Panc1 (cell line): ENCODE measurements at regions not wholly inside any gene's neighbourhood (a gene's known extent, or its start where the extent isn't known, plus 50 kb on each side); places are given as distances from the start of the nearest gene placed in this dataset.

ENCODE experiments used
- ATAC-seq: fragments of 200-7000 bp; cut with Tn5 transposase; 2 replicates; pipeline ENCODE4 v1.9.1; 2020; ENCODE audit warnings: mild to moderate bottlenecking, moderate library complexity
- BruUV-seq: library from RNA; stranded (reverse); fragments of 400-500 nt; replicated peaks from 2 replicates; lab custom pipeline; 2021; lab: Mats Ljungman, UMichigan
- CTCF ChIA-PET: fragments of 300-600 bp; sonication (Branson Sonifier 250); formaldehyde crosslinking; loops from one replicate; lab custom pipeline; 2022; ENCODE audit warnings: antibody characterized with exemption; lab: Charles Lee
- POLR2A ChIA-PET: fragments of 300-600 bp; sonication (Branson Sonifier 250); formaldehyde crosslinking; loops from one replicate; lab custom pipeline; 2022; ENCODE audit warnings: antibody characterized with exemption; lab: Charles Lee
- DNase-seq: peaks from one replicate; pipeline ENCODE4 v3.0.0-alpha.2; 2010; ENCODE audit warnings: low read depth, low spot score
- H3K27ac ChIP-seq: 2 replicates; pipeline ENCODE4 v1.5.1; 2011; ENCODE audit warnings: mild to moderate bottlenecking, low read length, inconsistent platforms
- H3K27me3 ChIP-seq: fragments of 200-500 bp; sonication (Bioruptor generic); 2 replicates; pipeline ENCODE4 v1.6.0; 2014; ENCODE audit warnings: low read length, inconsistent platforms; ENCODE audit not compliant: control insufficient read depth, insufficient read depth
- H3K36me3 ChIP-seq: fragments of 200-500 bp; sonication (Bioruptor generic); 2 replicates; pipeline ENCODE4 v1.5.1; 2014; ENCODE audit warnings: inconsistent platforms, mild to moderate bottlenecking, low read length, moderate library complexity; ENCODE audit not compliant: control insufficient read depth, insufficient read depth
- H3K4me1 ChIP-seq: 2 replicates; pipeline ENCODE4 v1.5.1; 2011; ENCODE audit warnings: inconsistent platforms, mild to moderate bottlenecking, low read length, moderate library complexity; ENCODE audit not compliant: control insufficient read depth, insufficient read depth
- H3K4me3 ChIP-seq, 2 experiments: 2 replicates each; pipeline ENCODE4 v1.5.1; 2011 to 2012; ENCODE audit warnings: low read depth in 2 of 2, low read length in 2 of 2, mild to moderate bottlenecking in 2 of 2, inconsistent platforms in 1 of 2, moderate library complexity in 1 of 2
- H3K9me3 ChIP-seq: fragments of 200-500 bp; sonication (Bioruptor generic); 2 replicates; pipeline ENCODE4 v1.5.1; 2014; ENCODE audit warnings: low read depth, mild to moderate bottlenecking, inconsistent platforms, low read length, moderate library complexity; ENCODE audit not compliant: control insufficient read depth, insufficient read depth
- POLR2AphosphoS5 ChIP-seq: IDR thresholded peaks from 2 replicates; pipeline ENCODE4 v1.6.1; 2012; ENCODE audit warnings: mild to moderate bottlenecking, low read depth, low read length, moderate library complexity
- SIN3A ChIP-seq: IDR thresholded peaks from 2 replicates; pipeline ENCODE4 v1.6.1; 2012; ENCODE audit warnings: low read depth, mild to moderate bottlenecking, low read length, moderate library complexity, borderline replicate concordance; ENCODE audit not compliant: insufficient read depth
- TCF7L2 ChIP-seq: IDR thresholded peaks from 2 replicates; pipeline ENCODE4 v1.6.1; 2011; ENCODE audit warnings: mild to moderate bottlenecking, low read depth, low read length, inconsistent platforms
- in situ Hi-C: cut with HindIII; loops from 2 replicates; pipeline ENCODE4 v1.10.0; 2016; ENCODE audit warnings: low sequenced_read_pairs, low pct_unique_long_range_greater_than_20kb
- intact Hi-C: fragments of 100-400 bp; cut with micrococcal nuclease; formaldehyde crosslinking; loops from one replicate; pipeline ENCODE4 v1.10.0; 2022; ENCODE audit not compliant: unreplicated experiment
- TF ChIP-seq, protein P1 (sequence below): fragments of 450-650 bp; IDR thresholded peaks from 2 replicates; pipeline ENCODE4 v1.5.1; 2017; ENCODE audit warnings: mild to moderate bottlenecking
- TF ChIP-seq, protein P2 (sequence below), 2 experiments: IDR thresholded peaks; 2 replicates each; pipeline ENCODE4 v1.6.1; 2011 to 2012; ENCODE audit warnings: low read depth in 2 of 2, control low read depth in 1 of 2, low read length in 1 of 2, mild to moderate bottlenecking in 1 of 2, moderate library complexity in 1 of 2; ENCODE audit not compliant: insufficient read depth in 1 of 2

GRCh38 chr14:30322819-30323218 lies 236.1 kb upstream of the G2E3 start:
- POLR2A ChIA-PET: no interaction called here
- no peak overlapping the region for H3K27ac ChIP-seq
- CTCF ChIA-PET: no interaction called here
- H3K4me3 ChIP-seq: no peak overlapping the region
- in situ Hi-C loops (no loop called here), intact Hi-C loops (no loop called here)
- H3K27me3 ChIP-seq: no peaks in the 10 kb centered on the region
- H3K9me3 ChIP-seq: no peaks in the 10 kb centered on the region
- H3K4me1 ChIP-seq: no peaks in the 10 kb centered on the region
- no peaks in the 10 kb centered on the region for H3K36me3 ChIP-seq
- no peak for TF ChIP-seq POLR2AphosphoS5
- TF ChIP-seq, protein P1, sequence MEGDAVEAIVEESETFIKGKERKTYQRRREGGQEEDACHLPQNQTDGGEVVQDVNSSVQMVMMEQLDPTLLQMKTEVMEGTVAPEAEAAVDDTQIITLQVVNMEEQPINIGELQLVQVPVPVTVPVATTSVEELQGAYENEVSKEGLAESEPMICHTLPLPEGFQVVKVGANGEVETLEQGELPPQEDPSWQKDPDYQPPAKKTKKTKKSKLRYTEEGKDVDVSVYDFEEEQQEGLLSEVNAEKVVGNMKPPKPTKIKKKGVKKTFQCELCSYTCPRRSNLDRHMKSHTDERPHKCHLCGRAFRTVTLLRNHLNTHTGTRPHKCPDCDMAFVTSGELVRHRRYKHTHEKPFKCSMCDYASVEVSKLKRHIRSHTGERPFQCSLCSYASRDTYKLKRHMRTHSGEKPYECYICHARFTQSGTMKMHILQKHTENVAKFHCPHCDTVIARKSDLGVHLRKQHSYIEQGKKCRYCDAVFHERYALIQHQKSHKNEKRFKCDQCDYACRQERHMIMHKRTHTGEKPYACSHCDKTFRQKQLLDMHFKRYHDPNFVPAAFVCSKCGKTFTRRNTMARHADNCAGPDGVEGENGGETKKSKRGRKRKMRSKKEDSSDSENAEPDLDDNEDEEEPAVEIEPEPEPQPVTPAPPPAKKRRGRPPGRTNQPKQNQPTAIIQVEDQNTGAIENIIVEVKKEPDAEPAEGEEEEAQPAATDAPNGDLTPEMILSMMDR: no peak
- TF ChIP-seq, protein P2, sequence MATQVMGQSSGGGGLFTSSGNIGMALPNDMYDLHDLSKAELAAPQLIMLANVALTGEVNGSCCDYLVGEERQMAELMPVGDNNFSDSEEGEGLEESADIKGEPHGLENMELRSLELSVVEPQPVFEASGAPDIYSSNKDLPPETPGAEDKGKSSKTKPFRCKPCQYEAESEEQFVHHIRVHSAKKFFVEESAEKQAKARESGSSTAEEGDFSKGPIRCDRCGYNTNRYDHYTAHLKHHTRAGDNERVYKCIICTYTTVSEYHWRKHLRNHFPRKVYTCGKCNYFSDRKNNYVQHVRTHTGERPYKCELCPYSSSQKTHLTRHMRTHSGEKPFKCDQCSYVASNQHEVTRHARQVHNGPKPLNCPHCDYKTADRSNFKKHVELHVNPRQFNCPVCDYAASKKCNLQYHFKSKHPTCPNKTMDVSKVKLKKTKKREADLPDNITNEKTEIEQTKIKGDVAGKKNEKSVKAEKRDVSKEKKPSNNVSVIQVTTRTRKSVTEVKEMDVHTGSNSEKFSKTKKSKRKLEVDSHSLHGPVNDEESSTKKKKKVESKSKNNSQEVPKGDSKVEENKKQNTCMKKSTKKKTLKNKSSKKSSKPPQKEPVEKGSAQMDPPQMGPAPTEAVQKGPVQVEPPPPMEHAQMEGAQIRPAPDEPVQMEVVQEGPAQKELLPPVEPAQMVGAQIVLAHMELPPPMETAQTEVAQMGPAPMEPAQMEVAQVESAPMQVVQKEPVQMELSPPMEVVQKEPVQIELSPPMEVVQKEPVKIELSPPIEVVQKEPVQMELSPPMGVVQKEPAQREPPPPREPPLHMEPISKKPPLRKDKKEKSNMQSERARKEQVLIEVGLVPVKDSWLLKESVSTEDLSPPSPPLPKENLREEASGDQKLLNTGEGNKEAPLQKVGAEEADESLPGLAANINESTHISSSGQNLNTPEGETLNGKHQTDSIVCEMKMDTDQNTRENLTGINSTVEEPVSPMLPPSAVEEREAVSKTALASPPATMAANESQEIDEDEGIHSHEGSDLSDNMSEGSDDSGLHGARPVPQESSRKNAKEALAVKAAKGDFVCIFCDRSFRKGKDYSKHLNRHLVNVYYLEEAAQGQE (IDR thresholded peaks at IDR 0.05; ENCODE audit: insufficient read depth in 1 of 2, low read depth in 2 of 2, low read length in 1 of 2): no peak
- no peak for TF ChIP-seq SIN3A
- TF ChIP-seq TCF7L2: no peak
- no TSS peak for BruUV-seq
- ATAC-seq: no peak
- no peak for DNase-seq

DNA sequence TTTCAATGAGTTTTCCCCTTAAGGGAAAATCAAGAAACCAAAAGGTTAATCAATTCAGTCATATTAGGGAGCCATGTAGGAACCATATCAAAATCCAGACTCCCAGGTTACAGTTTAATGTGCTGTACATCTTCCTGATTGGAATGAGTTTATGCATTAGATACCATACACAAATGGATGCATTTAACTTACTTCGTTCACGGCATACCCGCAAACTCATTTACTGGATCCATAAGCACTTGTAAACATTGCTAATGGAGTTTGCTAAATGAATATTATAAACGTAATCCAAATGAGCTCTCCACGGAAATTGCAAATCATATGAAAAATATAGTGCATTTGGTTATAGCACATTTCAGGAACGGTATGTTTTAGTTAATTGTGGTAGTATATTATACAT lies 228.9 kb upstream of the G2E3 start:
- Histone ChIP-seq H3K27me3 (no peaks in the 10 kb centered on the region), H3K9me3 (no peaks in the 10 kb centered on the region), H3K4me1 (no peaks in the 10 kb centered on the region), H3K36me3 (no peaks in the 10 kb centered on the region), H3K27ac (no peak overlapping the region), H3K4me3 (no peak overlapping the region)
- intact Hi-C loops: no loop called here
- in situ Hi-C loops: no loop called here
- ATAC-seq (no peak), DNase-seq (no peak)
- no TSS peak for BruUV-seq
- CTCF ChIA-PET: no interaction called here
- TF ChIP-seq, protein P1: no peak
- TF ChIP-seq TCF7L2 (no peak), SIN3A (no peak), POLR2AphosphoS5 (no peak)
- TF ChIP-seq, protein P2 (IDR thresholded peaks at IDR 0.05; ENCODE audit: insufficient read depth in 1 of 2, low read depth in 2 of 2, low read length in 1 of 2): no peak
- POLR2A ChIA-PET: no interaction called here
